HG02610 (cell line): ENCODE measurements at regions not wholly inside any gene's neighbourhood (a gene's known extent, or its start where the extent isn't known, plus 50 kb on each side); places are given as distances from the start of the nearest gene placed in this dataset.

Source experiments
- ATAC-seq: cut with Tn5 transposase; IDR thresholded peaks from one replicate; pipeline ENCODE4 v1.9.1; 2021; ENCODE audit warnings: mild to moderate bottlenecking, moderate library complexity; ENCODE audit not compliant: unreplicated experiment

- ATAC-seq, result no peak
Measured at GRCh38 chr11:25860677-25861450, 471.1 kb upstream of the ANO3 start.

- no peak for ATAC-seq
Measured at GRCh38 chr11:25862159-25862558, 469.8 kb upstream of the ANO3 start.

- no peak for ATAC-seq
Measured at GRCh38 chr11:25863986-25864385, 467.9 kb upstream of the ANO3 start.

- ATAC-seq, result no peak
Measured at GRCh38 chr11:25876456-25876965, 455.4 kb upstream of the ANO3 start.

GRCh38 chr11:25886036-25886435, 445.9 kb upstream of the ANO3 start:
- ATAC-seq, result no peak

- ATAC-seq, result no peak
Measured at GRCh38 chr11:25890626-25891260, 441.2 kb upstream of the ANO3 start.

GRCh38 chr11:25891960-25892359, 440.0 kb upstream of the ANO3 start:
- ATAC-seq, result no peak

GRCh38 chr11:25899617-25900160, 432.2 kb upstream of the ANO3 start:
- ATAC-seq, result no peak

GRCh38 chr11:25900814-25901213, 431.1 kb upstream of the ANO3 start:
- ATAC-seq, result no peak

- no peak for ATAC-seq
Measured at GRCh38 chr11:25901415-25901814, 430.5 kb upstream of the ANO3 start.

- ATAC-seq, result no peak
Measured at GRCh38 chr11:25902476-25902875, 429.5 kb upstream of the ANO3 start.

- no peak for ATAC-seq
Measured at GRCh38 chr11:25908726-25909125, 423.2 kb upstream of the ANO3 start.

- no peak for ATAC-seq
Measured at GRCh38 chr11:25910086-25910485, 421.8 kb upstream of the ANO3 start.

GRCh38 chr11:25920356-25920755, 411.6 kb upstream of the ANO3 start:
- ATAC-seq, result no peak

- ATAC-seq, result no peak
Measured at GRCh38 chr11:25924586-25924985, 407.3 kb upstream of the ANO3 start.

- no peak for ATAC-seq
Measured at GRCh38 chr11:25925359-25925758, 406.6 kb upstream of the ANO3 start.

GRCh38 chr11:25927411-25927953, 404.4 kb upstream of the ANO3 start:
- no peak for ATAC-seq

GRCh38 chr11:25928076-25928475, 403.9 kb upstream of the ANO3 start:
- no peak for ATAC-seq

GRCh38 chr11:25938952-25939351, 393.0 kb upstream of the ANO3 start:
- no peak for ATAC-seq

- ATAC-seq, result no peak
Measured at GRCh38 chr11:25939691-25940090, 392.2 kb upstream of the ANO3 start.

- ATAC-seq, result no peak
Measured at GRCh38 chr11:25941353-25941752, 390.6 kb upstream of the ANO3 start.

GRCh38 chr11:25943031-25943430, 388.9 kb upstream of the ANO3 start:
- ATAC-seq, result no peak
